ENCODE measurements at regions not wholly inside any gene's neighbourhood (a gene's known extent, or its start where the extent isn't known, plus 50 kb on each side); places are given as distances from the start of the nearest gene placed in this dataset.

- H3K79me2 ChIP-seq (ENCODE audit: control insufficient read depth, insufficient read depth, low read length), result no peaks in the 10 kb centered on the region
- no peak overlapping the region for H3K4me3 ChIP-seq
- FAIRE-seq (no peak), ATAC-seq (no peak), DNase-seq (ENCODE audit: low read depth, low spot score) (no peak)
- POLR2A ChIA-PET, result no interaction called here
- SMC1A ChIA-PET (ENCODE audit: uncharacterized antibody, unreplicated experiment), result no interaction called here
- RAD21 ChIA-PET (ENCODE audit: unreplicated experiment), result no interaction called here
- H2AFZ ChIP-seq (ENCODE audit: control insufficient read depth, low read depth, low read length), result no peak overlapping the region
- no peaks in the 10 kb centered on the region for H3K36me3 ChIP-seq (ENCODE audit: control insufficient read depth in 2 of 2, insufficient read depth in 2 of 2, low read length in 1 of 2)
- in situ Hi-C loops (cut with MboI) (no loop called here), intact Hi-C loops (cut with micrococcal nuclease; ENCODE audit: unreplicated experiment) (no loop called here)
- no peaks in the 10 kb centered on the region for H4K20me1 ChIP-seq (ENCODE audit: control insufficient read depth, insufficient read depth)
- no peaks in the 10 kb centered on the region for H3K4me1 ChIP-seq (ENCODE audit: control insufficient read depth, insufficient read depth, low read length)
- BruUV-seq (replicated peaks), result no TSS peak
- H3K9ac ChIP-seq (ENCODE audit: control insufficient read depth, insufficient read depth, low read length), result no peak overlapping the region
- H3K27me3 ChIP-seq (replicated peaks in 1 of 2; ENCODE audit: control insufficient read depth in 2 of 2, insufficient read depth in 2 of 2, low read length in 1 of 2), result no peaks in the 10 kb centered on the region
- WGBS (ENCODE audit: insufficient coverage, insufficient replicate concordance, low lambda C conversion rate, missing lambda C conversion rate), result 24% methylated on average over 2 of the region's 2 CpGs
- CTCF ChIA-PET, result no interaction called here
- H3K4me2 ChIP-seq (ENCODE audit: control insufficient read depth, insufficient read depth), result no peak overlapping the region
- TF ChIP-seq PAX8 (IDR thresholded peaks at IDR 0.05), result no peak
- TF ChIP-seq RUNX3 (IDR thresholded peaks at IDR 0.05; ENCODE audit: low read length), result no peak
- TF ChIP-seq SREBF1 (IDR thresholded peaks at IDR 0.05; ENCODE audit: low read length), result no peak
- TF ChIP-seq SREBF2 (IDR thresholded peaks at IDR 0.05; ENCODE audit: low read length), result no peak
- TF ChIP-seq JUNB (IDR thresholded peaks at IDR 0.05), result no peak
- TF ChIP-seq, protein P1, sequence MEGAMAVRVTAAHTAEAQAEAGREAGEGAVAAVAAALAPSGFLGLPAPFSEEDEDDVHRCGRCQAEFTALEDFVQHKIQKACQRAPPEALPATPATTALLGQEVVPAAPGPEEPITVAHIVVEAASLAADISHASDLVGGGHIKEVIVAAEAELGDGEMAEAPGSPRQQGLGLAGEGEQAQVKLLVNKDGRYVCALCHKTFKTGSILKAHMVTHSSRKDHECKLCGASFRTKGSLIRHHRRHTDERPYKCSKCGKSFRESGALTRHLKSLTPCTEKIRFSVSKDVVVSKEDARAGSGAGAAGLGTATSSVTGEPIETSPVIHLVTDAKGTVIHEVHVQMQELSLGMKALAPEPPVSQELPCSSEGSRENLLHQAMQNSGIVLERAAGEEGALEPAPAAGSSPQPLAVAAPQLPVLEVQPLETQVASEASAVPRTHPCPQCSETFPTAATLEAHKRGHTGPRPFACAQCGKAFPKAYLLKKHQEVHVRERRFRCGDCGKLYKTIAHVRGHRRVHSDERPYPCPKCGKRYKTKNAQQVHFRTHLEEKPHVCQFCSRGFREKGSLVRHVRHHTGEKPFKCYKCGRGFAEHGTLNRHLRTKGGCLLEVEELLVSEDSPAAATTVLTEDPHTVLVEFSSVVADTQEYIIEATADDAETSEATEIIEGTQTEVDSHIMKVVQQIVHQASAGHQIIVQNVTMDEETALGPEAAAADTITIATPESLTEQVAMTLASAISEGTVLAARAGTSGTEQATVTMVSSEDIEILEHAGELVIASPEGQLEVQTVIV (IDR thresholded peaks at IDR 0.05; ENCODE audit: borderline replicate concordance, partially characterized antibody), result no peak
- no peak for TF ChIP-seq TCF3 (IDR thresholded peaks at IDR 0.05; ENCODE audit: borderline replicate concordance, insufficient read depth, low read depth, low read length)
- no peak for TF ChIP-seq BACH1 (IDR thresholded peaks at IDR 0.05; ENCODE audit: borderline replicate concordance)
- no peak overlapping the region for H3K27ac ChIP-seq (ENCODE audit: control insufficient read depth, insufficient read depth)
- no peaks in the 10 kb centered on the region for H3K9me3 ChIP-seq (replicated peaks; ENCODE audit: control insufficient read depth, insufficient read depth, low read length)
Observed at GRCh38 chr1:58201492-58202106, 344.9 kb downstream of the OMA1 start.

Data from GM12878 (cell line).